ENCODE measurements at regions not wholly inside any gene's neighbourhood (a gene's known extent, or its start where the extent isn't known, plus 50 kb on each side); places are given as distances from the start of the nearest gene placed in this dataset.
"Not testable (repeated sequence)": the region's sequence is repeated elsewhere in the genome, so short reads cannot be mapped to it uniquely, and the experiment has no call there.

DNA sequence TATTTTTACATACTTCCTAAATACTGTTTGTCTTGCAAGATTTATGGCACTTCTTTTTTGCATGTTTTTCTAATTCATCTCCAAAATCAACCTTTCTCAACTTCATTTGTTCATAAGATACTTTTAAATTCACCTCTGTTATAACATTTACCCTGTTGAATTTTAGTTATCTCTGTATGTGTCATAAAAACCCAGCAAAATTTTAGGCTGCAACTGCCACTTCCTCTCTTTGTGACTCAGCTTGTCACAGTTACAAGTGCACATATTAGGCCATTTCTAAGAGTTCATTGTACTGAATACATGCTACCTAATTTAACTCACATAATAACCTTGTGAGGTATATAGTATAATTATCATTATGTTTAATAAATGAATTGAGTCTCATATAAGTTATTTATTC is 1023.0 kb upstream of the DEFB115 start:
- H3K27ac Mint-ChIP-seq; H3K4me3 ChIP-seq (ENCODE audit: low read length); H3K4me1 ChIP-seq (ENCODE audit: control insufficient read depth in 2 of 2, insufficient read depth in 2 of 2, low read length in 2 of 2); POLR2A ChIA-PET; CTCF ChIA-PET; H3K36me3 Mint-ChIP-seq; H3K27ac ChIP-seq (ENCODE audit: low read depth, low read length); H3K27me3 ChIP-seq (ENCODE audit: control insufficient read depth in 2 of 2, insufficient read depth in 2 of 2, low read length in 2 of 2); DNase-seq; H3K4me3 Mint-ChIP-seq; H3K9me3 Mint-ChIP-seq; intact Hi-C loops (cut with micrococcal nuclease); ATAC-seq; H3K9me3 ChIP-seq (ENCODE audit: control insufficient read depth in 2 of 3, low read length in 3 of 3); H3K36me3 ChIP-seq (ENCODE audit: control insufficient read depth in 2 of 3, insufficient read depth in 3 of 3, low read length in 3 of 3); H3K27me3 Mint-ChIP-seq: not testable (repeated sequence)
- peaks cover 0 to 12% (median 0%) of the 10 kb centered on the region in 7 donors for H3K4me1 Mint-ChIP-seq

DNA sequence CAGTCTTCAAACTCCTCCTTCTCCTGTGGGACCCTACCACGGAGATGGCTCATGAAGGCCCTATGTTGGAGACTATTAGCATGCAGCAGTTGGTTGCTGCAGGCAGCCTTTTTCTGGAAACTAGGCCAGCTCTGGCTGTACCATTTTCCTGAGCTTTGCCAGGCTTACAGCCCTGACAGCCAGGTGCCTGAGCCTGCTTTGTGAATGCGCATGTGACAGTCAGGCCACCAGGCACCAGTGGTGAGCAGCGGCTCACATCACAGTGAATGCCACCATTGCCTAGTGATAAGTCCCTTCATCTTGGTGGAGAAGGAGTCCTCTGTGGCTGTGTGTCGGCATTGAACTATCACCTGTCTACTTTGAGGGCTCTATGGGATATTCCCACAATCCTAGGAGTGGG is 982.4 kb upstream of the DEFB115 start:
- H3K9me3 Mint-ChIP-seq; H3K36me3 Mint-ChIP-seq; intact Hi-C loops (cut with micrococcal nuclease); H3K9me3 ChIP-seq (ENCODE audit: control insufficient read depth in 2 of 3, low read length in 3 of 3); H3K36me3 ChIP-seq (ENCODE audit: control insufficient read depth in 2 of 3, insufficient read depth in 3 of 3, low read length in 3 of 3); H3K4me3 Mint-ChIP-seq; H3K27me3 ChIP-seq (ENCODE audit: control insufficient read depth in 2 of 2, insufficient read depth in 2 of 2, low read length in 2 of 2); H3K27me3 Mint-ChIP-seq; H3K4me3 ChIP-seq (ENCODE audit: low read length); H3K27ac ChIP-seq (ENCODE audit: low read depth, low read length); H3K4me1 ChIP-seq (ENCODE audit: control insufficient read depth in 2 of 2, insufficient read depth in 2 of 2, low read length in 2 of 2); POLR2A ChIA-PET; CTCF ChIA-PET; ATAC-seq; DNase-seq: not testable (repeated sequence)
- H3K4me1 Mint-ChIP-seq, result peaks cover 0 to 59% (median 3%) of the 10 kb centered on the region in 7 donors
- H3K27ac Mint-ChIP-seq, result peak overlapping the region in 1 of 9 donors; percentile 46

DNA sequence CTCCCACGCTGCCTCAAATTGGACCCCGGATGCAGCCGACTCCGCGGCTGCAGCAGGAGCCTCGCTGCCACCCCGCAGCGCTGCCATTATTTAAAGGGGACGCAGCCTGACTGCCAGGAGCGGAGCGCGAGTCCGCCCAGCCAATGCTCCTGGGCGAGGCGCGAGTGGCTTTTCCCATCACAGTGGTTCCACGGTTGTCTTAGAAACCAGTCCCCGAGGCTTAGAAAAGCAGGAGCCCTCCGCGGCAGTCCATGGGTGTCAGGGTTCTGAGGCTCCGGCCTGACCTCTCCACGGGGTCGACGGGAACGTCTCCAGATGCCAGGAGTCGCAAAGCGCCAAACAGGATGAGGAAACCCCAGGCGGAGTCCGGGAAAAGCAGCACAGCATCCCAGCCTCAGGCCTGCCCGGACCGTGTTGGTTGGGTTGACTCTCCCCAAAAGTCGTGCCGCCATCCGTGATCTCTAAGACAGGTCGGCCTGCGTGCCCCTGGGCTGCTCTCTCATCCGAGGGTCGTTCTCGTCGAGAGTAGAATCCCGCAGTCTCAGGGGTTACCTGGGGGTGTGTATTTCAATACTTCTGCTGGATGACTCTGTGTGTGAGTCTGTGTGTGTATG is 975.8 kb upstream of the DEFB115 start:
- H3K36me3 Mint-ChIP-seq, result peaks cover 0 to 24% (median 4%) of the 10 kb centered on the region in 5 donors
- no peaks in the 10 kb centered on the region for H3K9me3 ChIP-seq (ENCODE audit: control insufficient read depth in 2 of 3, low read length in 3 of 3)
- no peak for ATAC-seq
- no peak for DNase-seq
- CTCF ChIA-PET, result no interaction called here
- peaks cover 0 to 31% (median 8%) of the 10 kb centered on the region in 11 donors for H3K9me3 Mint-ChIP-seq
- POLR2A ChIA-PET, result no interaction called here
- no peak overlapping the region for H3K4me3 ChIP-seq (ENCODE audit: low read length)
- H3K27ac ChIP-seq (ENCODE audit: low read depth, low read length), result no peak overlapping the region
- H3K36me3 ChIP-seq (ENCODE audit: control insufficient read depth in 2 of 3, insufficient read depth in 3 of 3, low read length in 3 of 3), result no peaks in the 10 kb centered on the region
- H3K4me1 Mint-ChIP-seq, result peaks cover 4 to 66% (median 14%) of the 10 kb centered on the region in 7 donors
- no peak overlapping the region for H3K4me3 Mint-ChIP-seq
- intact Hi-C loops (cut with micrococcal nuclease), result loop anchor here (2.0 to 10.0 kb wide), 3 partner anchors 95 to 1233 kb away; partner anchors contain the start of gene HM13 (in 1 of the 2)
- no peaks in the 10 kb centered on the region for H3K27me3 Mint-ChIP-seq
- H3K27ac Mint-ChIP-seq, result peak overlapping the region in 2 of 9 donors; percentile 61 to 96
- peaks cover 4 to 5% of the 10 kb centered on the region in 2 donors for H3K4me1 ChIP-seq (ENCODE audit: control insufficient read depth in 2 of 2, insufficient read depth in 2 of 2, low read length in 2 of 2)
- no peaks in the 10 kb centered on the region for H3K27me3 ChIP-seq (ENCODE audit: control insufficient read depth in 2 of 2, insufficient read depth in 2 of 2, low read length in 2 of 2)

DNA sequence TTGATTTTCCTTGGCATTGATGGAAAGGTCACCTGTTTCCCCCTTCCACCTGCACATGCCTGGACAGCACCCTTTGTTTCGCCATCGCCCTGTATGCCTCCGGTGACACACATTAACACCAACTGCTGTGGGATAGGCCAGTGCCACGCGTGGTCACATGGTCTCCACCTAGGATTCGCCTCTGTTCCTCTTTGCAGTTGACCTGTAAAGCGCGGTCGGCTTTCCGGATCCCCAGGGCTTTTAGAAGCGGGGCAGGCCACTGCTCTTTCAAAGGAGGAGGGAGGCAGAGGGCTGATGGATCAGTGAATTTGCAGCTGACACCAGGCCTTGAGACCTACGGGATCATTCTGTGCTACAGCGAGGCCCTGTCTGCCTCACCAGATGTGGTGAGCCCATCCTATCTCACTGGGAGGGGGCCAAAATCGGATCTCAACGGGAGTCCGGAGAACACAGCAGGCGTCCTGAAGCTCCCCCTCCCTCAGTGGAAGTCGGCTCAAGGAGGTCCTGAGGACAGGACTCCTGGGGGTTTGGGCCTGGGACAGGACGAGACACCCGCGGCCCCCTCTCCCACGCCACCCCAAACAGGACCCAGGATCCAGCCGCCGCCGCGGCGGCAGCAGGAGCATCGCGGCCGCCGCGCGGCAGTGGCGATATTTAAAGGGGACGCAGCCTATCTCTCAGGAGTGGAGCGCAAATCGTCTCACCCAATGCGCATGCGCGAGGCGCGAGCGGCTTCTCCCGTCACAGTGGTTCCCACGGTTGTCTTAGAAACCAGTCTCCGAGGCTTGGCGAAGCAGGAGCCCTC is 973.8 kb upstream of the DEFB115 start:
- peaks cover 0 to 21% (median 3%) of the 10 kb centered on the region in 5 donors for H3K36me3 Mint-ChIP-seq
- POLR2A ChIA-PET, result not testable (repeated sequence)

DNA sequence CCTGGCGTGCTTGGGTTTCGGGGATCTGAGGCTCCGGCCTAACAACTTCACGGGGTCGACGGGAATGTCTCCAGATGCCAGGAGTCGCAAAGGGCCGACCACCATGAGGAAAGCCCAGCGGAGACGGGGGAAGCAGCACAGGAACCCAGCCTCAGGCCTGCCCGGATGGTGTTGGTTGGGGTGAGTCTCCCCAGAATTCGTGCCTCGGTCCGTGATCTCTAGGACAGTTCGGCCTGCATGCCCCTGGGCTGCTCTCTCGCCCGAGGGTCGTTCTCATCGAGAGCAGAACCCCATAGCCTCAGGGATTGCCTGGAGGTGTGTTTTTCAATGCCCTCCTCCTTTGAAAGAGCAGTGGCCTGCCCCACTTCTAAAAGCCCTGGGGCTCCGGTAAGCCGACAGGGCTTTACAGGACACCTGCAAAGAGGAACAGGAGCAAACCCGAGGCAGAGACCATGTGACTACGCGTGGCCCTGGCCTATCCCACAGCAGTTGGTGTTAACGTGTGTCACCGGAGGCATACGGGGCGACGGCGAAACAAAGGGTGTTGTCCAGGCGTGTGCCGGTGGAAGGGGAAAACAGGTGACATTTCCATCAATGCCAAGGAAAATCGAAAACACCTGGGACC is 973.1 kb upstream of the DEFB115 start:
- Mint-ChIP-seq H3K27ac (peak overlapping the region in 8 of 9 donors; percentile 8 to 97 (median 86)), H3K36me3 (peaks cover 0 to 21% (median 3%) of the 10 kb centered on the region in 5 donors), H3K4me1 (peaks cover 0 to 53% (median 18%) of the 10 kb centered on the region in 7 donors), H3K27me3 (no peaks in the 10 kb centered on the region), H3K9me3 (peaks cover 0 to 41% (median 4%) of the 10 kb centered on the region in 11 donors), H3K4me3 (peak overlapping the region in 9 of 10 donors; percentile 25 to 92 (median 86))
- ATAC-seq (peak; percentile 14), DNase-seq (no peak)
- Histone ChIP-seq H3K9me3 (ENCODE audit: control insufficient read depth in 2 of 3, low read length in 3 of 3) (no peaks in the 10 kb centered on the region), H3K27me3 (ENCODE audit: control insufficient read depth in 2 of 2, insufficient read depth in 2 of 2, low read length in 2 of 2) (no peaks in the 10 kb centered on the region), H3K4me1 (ENCODE audit: control insufficient read depth in 2 of 2, insufficient read depth in 2 of 2, low read length in 2 of 2) (peaks cover 4 to 5% of the 10 kb centered on the region in 2 donors), H3K4me3 (ENCODE audit: low read length) (peak overlapping the region; percentile 68), H3K36me3 (ENCODE audit: control insufficient read depth in 2 of 3, insufficient read depth in 3 of 3, low read length in 3 of 3) (no peaks in the 10 kb centered on the region), H3K27ac (ENCODE audit: low read depth, low read length) (peak overlapping the region; percentile 62)
- intact Hi-C loops (cut with micrococcal nuclease), result loop anchor here in 1 of 2 donors (1.0 to 10.0 kb wide), 3 partner anchors 93 to 1230 kb away; partner anchors contain the start of gene HM13
- ChIA-PET CTCF (no interaction called here), POLR2A (no interaction called here)

More for the DNA sequence above, 973.8 kb upstream of the DEFB115 start:
- Histone ChIP-seq H3K27ac (ENCODE audit: low read depth, low read length) (peak overlapping the region; percentile 62), H3K4me3 (ENCODE audit: low read length) (peak overlapping the region; percentile 68)
- H3K36me3 ChIP-seq (ENCODE audit: control insufficient read depth in 2 of 3, insufficient read depth in 3 of 3, low read length in 3 of 3); CTCF ChIA-PET; H3K27me3 ChIP-seq (ENCODE audit: control insufficient read depth in 2 of 2, insufficient read depth in 2 of 2, low read length in 2 of 2); H3K4me1 ChIP-seq (ENCODE audit: control insufficient read depth in 2 of 2, insufficient read depth in 2 of 2, low read length in 2 of 2); H3K9me3 ChIP-seq (ENCODE audit: control insufficient read depth in 2 of 3, low read length in 3 of 3); H3K27me3 Mint-ChIP-seq: not testable (repeated sequence)
- peak; percentile 50 for ATAC-seq
- peaks cover 0 to 35% (median 4%) of the 10 kb centered on the region in 11 donors for H3K9me3 Mint-ChIP-seq
- intact Hi-C loops (cut with micrococcal nuclease), result loop anchor here (1.0 to 10.0 kb wide), 4 partner anchors 93 to 1231 kb away; partner anchors contain the start of gene HM13 (in 1 of the 2)
- peaks cover 0 to 53% (median 14%) of the 10 kb centered on the region in 7 donors for H3K4me1 Mint-ChIP-seq
- peak overlapping the region in 8 of 9 donors; percentile 79 to 97 (median 90) for H3K27ac Mint-ChIP-seq
- H3K4me3 Mint-ChIP-seq, result peak overlapping the region in 8 of 10 donors; percentile 71 to 92 (median 86)
- DNase-seq, result peak; percentile 9 to 82 (median 68)

DNA sequence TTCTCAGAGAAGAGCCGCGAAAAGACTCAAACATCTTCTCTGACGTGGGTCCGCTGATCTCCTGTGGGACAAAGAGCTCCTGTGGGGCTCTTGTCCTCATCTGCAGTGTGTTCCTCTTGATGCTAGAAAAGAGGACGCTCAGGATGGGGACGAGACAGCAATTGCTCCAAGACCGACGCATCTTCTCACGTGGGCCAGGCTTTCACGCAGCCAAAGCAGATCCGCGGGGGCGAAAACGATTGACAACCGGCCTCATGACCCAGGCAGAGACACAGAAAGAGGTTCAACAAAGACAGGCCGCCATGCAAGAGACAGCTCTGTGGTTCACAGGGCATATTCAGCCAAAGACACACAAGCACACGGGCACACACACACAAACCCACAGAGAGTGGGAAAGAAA is 971.8 kb upstream of the DEFB115 start:
- H3K27ac ChIP-seq (ENCODE audit: low read depth, low read length), result no peak overlapping the region
- H3K36me3 Mint-ChIP-seq, result peaks cover 0 to 16% (median 3%) of the 10 kb centered on the region in 5 donors
- no peak for DNase-seq
- peak overlapping the region in 1 of 10 donors; percentile 28 for H3K4me3 Mint-ChIP-seq
- peak overlapping the region in 4 of 9 donors; percentile 32 to 90 (median 60) for H3K27ac Mint-ChIP-seq
- H3K4me3 ChIP-seq (ENCODE audit: low read length), result no peak overlapping the region
- H3K9me3 ChIP-seq (ENCODE audit: control insufficient read depth in 2 of 3, low read length in 3 of 3), result no peaks in the 10 kb centered on the region
- intact Hi-C loops (cut with micrococcal nuclease), result loop anchor here in 1 of 2 donors (10.0 kb wide), 2 partner anchors 981 to 1229 kb away; partner anchors contain the start of gene HM13
- H3K27me3 ChIP-seq (ENCODE audit: control insufficient read depth in 2 of 2, insufficient read depth in 2 of 2, low read length in 2 of 2), result no peaks in the 10 kb centered on the region
- H3K4me1 ChIP-seq (ENCODE audit: control insufficient read depth in 2 of 2, insufficient read depth in 2 of 2, low read length in 2 of 2), result peaks cover 4 to 5% of the 10 kb centered on the region in 2 donors
- H3K27me3 Mint-ChIP-seq, result no peaks in the 10 kb centered on the region
- no peak for ATAC-seq
- peaks cover 0 to 53% (median 22%) of the 10 kb centered on the region in 7 donors for H3K4me1 Mint-ChIP-seq
- no peaks in the 10 kb centered on the region for H3K36me3 ChIP-seq (ENCODE audit: control insufficient read depth in 2 of 3, insufficient read depth in 3 of 3, low read length in 3 of 3)
- ChIA-PET CTCF (no interaction called here), POLR2A (no interaction called here)
- H3K9me3 Mint-ChIP-seq, result peaks cover 0 to 42% (median 4%) of the 10 kb centered on the region in 11 donors
